COR-L47 (cell line): ENCODE measurements at regions not wholly inside any gene's neighbourhood (a gene's known extent, or its start where the extent isn't known, plus 50 kb on each side); places are given as distances from the start of the nearest gene placed in this dataset.
"Not testable (repeated sequence)": the region's sequence is repeated elsewhere in the genome, so short reads cannot be mapped to it uniquely, and the experiment has no call there.

ENCODE experiments used
- DNase-seq: peaks from one replicate; lab custom pipeline; 2025; lab: John Stamatoyannopoulos, UW

GRCh38 chr5:96129276-96129675, 167.6 kb upstream of the ELL2 start:
- DNase-seq: no peak

GRCh38 chr5:96128204-96128864, 166.7 kb upstream of the ELL2 start:
- DNase-seq: no peak

- no peak for DNase-seq
Observed at GRCh38 chr5:96127538-96127937, 165.9 kb upstream of the ELL2 start.

- DNase-seq: no peak
Observed at GRCh38 chr5:96125231-96125891, 163.7 kb upstream of the ELL2 start.

GRCh38 chr5:96124589-96124988, 162.9 kb upstream of the ELL2 start:
- no peak for DNase-seq

- DNase-seq: no peak
Observed at GRCh38 chr5:96123418-96123817, 161.8 kb upstream of the ELL2 start.

GRCh38 chr5:96121364-96121763, 159.7 kb upstream of the ELL2 start:
- DNase-seq: no peak

- no peak for DNase-seq
Observed at GRCh38 chr5:96120120-96120519, 158.5 kb upstream of the ELL2 start.

- DNase-seq: no peak
Observed at GRCh38 chr5:96117771-96118651, 156.4 kb upstream of the ELL2 start.

- DNase-seq: no peak
Observed at GRCh38 chr5:96115147-96115807, 153.6 kb upstream of the ELL2 start.

GRCh38 chr5:96114736-96115135, 153.1 kb upstream of the ELL2 start:
- DNase-seq: no peak

- DNase-seq: no peak
Observed at GRCh38 chr5:96113170-96113939, 151.7 kb upstream of the ELL2 start.

GRCh38 chr5:96112703-96113102, 151.1 kb upstream of the ELL2 start:
- no peak for DNase-seq

- no peak for DNase-seq
Observed at GRCh38 chr5:96112123-96112670, 150.5 kb upstream of the ELL2 start.

- no peak for DNase-seq
Observed at GRCh38 chr5:96111080-96111756, 149.6 kb upstream of the ELL2 start.

- DNase-seq: no peak
Observed at GRCh38 chr5:96110300-96110699, 148.6 kb upstream of the ELL2 start.

- not testable (repeated sequence) for DNase-seq
Observed at GRCh38 chr5:96108629-96109028, 147.0 kb upstream of the ELL2 start.

- DNase-seq: not testable (repeated sequence)
Observed at GRCh38 chr5:96103829-96104228, 142.2 kb upstream of the ELL2 start.

- no peak for DNase-seq
Observed at GRCh38 chr5:96101358-96102089, 139.9 kb upstream of the ELL2 start.

GRCh38 chr5:96097488-96097887, 135.8 kb upstream of the ELL2 start:
- not testable (repeated sequence) for DNase-seq
